ENCODE measurements at regions not wholly inside any gene's neighbourhood (a gene's known extent, or its start where the extent isn't known, plus 50 kb on each side); places are given as distances from the start of the nearest gene placed in this dataset.
"Not testable (repeated sequence)": the region's sequence is repeated elsewhere in the genome, so short reads cannot be mapped to it uniquely, and the experiment has no call there.

DNA sequence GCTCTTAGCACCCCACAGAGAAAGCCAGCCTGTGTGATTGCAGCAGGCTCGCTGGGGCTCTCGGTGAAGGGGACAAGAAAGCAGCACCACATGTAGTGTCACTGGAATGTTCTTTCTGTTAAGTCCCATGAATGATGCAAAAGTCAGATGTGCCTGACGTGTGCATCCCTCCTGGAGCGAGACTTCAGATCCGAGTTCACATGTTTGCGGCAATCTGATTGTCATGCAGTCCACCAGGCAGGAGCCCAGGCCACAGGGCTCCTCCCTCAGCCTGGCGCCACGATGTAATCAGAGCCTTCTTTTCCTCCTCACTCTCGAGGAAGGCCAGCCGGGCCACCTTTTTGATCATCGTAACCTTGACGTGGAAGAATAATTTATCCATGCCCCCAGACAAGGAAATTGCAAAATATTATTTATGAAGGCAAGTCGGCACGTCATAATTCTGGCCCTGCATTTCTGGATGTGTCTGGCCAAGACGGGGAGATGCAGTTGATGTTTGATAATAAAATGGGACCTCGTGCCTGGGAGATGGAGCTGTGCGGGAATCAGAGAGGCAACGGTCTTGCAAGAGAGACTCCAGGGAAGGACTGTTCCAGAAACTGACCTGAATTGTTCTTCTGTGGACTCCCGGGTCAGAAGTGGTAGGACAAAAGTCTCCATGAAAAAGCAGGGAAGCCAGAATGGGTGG is 214.6 kb downstream of the PHETA1 start:
- no peak for DNase-seq (ENCODE audit: low read depth)

DNA sequence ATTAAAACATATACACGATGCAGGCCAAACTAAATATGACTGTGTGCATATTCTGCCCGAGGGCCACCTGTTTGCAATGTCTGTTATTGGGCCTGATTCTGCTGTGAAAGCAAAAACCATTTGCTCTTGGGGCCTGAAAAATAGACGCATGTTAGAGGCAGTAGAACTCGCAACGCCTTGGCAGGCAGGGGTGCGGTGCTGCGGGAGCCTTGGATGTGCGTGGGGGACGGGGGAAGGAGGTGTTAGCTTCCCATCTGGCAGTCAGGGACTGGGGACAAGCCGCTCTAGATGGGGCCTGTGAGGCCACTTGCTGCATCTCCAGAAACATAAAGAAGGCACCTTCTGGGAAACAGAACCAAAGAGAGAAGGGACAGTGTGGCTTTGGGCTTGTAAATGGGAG is 216.3 kb downstream of the PHETA1 start:
- DNase-seq (ENCODE audit: low read depth), result no peak

DNA sequence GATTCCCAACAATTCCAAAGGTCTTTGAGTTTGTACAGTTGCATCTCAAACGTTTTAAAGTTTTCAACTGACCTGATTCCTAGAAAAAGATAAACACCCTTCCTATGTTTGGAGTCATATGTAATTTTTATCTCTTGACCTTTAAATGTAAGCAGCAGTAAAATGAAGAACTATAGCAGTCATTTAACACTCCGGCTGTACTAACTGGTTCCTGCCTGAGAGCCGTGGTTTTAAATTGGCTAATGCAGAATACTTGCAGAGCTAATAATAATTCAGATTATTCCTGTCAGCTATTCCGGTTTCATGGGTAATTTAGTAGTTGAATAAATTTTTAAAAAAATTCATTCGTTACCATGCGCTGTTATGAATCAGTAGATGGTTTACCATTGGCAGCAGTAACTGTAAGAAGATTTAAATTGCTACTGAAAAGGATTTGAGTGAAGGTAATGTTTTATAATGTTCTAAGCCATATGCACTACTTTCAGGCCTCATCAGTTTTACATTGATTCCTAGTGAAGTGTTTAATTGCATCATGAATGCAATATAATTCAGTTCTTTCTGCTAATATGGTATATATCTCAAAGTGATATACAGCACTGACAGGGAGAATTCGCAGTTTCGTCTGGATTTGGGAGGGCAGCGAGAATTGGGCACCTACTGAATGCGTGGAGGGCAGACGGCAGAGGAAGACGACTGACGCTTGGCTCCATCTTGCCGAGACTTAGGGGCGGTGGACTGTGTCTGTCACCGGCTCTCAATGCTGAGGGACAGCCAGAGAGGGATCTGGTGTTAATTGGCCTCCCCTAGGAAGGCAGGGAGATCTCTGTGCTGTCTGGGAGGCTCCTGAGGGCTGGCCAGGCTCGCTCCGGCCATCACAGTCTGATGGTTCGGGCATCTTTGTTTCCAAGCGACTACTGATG is 217.7 kb downstream of the PHETA1 start:
- no peak for DNase-seq (ENCODE audit: low read depth)

DNA sequence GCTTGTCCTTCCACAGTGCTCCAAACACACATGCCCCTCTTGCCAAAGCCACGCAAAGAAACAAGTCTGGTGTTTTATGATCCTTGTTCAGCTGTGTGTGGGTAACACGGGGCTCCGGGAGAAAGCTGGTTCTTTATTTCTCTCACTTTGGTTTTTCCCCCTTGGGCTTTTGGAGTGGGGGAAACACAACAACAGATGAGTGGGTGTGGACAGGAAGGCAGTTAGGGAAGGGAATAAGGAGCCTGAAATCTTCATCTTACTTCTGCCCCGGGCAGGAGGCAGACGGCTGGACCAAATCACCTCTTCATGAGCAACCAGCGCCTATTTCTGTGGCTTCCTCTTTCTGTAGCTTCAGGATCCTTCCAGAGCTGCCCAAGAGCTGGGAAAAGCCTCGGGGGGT is 218.5 kb downstream of the PHETA1 start:
- DNase-seq (ENCODE audit: low read depth), result no peak

DNA sequence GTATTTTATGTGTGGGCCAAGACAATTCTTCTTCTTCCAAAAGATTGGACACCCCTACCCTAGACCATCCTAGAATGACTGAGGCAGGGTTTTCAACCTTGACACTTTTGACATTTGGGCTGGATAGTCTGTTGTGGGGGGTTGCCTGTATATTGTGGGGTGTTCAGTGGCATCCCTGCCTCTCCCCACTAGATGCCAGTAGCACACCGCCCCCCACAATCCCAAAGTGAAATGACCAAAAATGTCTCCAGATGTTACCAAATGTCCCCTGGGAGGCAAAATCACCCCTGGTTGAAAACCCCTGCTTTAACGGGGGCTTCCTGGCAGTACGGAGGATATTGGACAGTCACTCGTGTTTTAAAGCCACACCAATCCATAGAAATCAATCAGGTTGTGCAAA is 219.6 kb downstream of the PHETA1 start:
- no peak for DNase-seq (ENCODE audit: low read depth)

DNA sequence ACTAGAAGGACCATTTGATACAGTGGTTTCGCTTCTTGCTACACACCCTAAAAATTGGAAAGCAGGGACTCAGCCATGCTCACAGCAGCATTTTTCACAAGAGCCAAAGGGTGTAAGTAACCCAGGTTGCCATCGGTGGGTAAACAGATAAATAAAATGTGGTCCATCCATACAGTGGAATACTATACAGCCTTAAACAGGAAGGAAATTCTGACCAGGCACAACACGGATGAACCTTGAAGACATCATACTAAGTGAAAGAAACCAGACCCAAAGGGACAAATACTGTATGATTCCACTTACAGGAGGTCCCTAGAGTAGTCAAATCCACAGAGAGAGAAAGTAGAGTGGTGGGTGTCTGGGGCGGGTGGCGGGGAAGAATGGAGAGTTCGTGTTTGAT is 220.9 kb downstream of the PHETA1 start:
- DNase-seq (ENCODE audit: low read depth), result no peak

DNA sequence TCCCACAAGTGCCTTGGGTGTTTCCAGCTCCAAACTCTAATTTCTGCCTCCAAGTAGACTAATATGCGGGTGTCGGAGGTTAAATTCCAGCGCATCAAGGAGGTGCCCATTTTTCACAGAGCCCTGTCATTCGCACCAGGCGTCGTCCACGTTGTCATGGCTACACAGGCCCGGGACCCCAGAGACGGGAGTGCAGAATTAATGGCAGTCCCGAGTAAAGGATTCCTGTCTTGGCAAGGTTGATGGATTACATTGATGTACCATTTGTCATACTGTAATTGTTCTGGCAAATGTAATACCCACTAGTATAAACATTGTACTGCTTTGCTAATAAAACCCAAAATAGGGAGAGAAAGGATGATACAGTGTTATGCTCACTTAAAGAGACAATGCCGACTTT is 222.9 kb upstream of the MYL2 start:
- no peak for DNase-seq (ENCODE audit: low read depth)

DNA sequence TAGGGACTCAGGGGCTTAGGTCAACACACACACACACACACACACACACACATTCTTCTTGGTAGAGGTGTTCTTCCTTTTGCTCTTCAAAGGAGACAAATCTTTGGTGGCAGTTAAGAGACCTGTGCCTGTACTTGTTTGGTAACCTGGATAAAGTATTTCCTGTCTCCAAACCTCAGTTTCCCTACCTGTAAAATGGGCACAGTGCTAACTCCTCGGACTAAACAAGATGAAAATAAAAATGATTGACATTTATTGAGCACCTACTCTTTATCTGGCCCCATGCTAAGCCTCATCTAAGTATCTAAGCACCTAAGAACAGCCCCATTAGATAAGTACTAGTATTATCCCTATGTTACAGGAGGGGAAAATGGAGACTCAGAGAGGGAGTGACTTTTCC is 220.8 kb upstream of the MYL2 start:
- no peak for DNase-seq (ENCODE audit: low read depth)

DNA sequence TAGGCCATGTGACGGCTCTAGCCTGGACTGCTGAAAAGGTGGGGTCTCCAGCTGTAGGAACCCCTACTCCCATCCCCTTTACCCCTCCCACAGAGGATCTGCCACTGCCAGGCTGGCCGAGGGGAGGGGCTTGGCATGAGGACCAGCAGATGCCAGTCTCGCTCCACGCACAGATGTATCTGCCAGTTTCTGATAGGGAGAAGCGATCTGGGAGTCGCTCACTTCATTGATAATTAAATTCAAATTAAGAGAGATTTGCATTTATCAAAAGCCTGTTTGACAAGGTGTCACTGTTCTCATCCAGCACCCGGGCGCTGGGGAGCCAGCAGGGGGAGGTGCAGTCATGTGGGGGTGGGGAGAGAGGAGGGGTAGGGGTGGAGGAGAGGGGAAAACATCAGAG is 217.6 kb upstream of the MYL2 start:
- DNase-seq (ENCODE audit: low read depth), result no peak

DNA sequence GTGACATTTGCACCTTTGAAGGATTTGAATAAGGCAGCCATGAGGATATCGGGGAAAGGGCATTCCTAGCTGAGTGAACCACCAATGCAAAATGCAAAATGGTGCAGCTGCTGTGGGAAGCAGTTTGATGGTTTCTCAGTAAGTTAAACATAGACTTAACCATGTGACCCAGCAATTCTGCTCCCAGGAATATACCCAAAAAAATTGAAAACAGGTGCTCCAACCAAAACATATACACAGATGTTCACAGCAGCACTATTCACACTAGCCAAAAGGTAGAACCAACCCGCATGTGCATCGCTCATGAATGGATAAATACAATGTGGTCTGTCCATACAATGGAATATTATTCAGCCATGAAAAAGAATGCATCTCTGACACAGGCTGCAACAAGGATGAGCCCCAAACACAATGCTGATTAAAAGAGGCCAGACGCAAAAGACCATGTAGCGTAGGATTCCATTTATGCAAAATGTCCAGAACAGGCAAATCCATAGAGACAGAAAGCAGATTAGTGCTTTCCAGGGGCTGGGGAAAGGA is 215.0 kb upstream of the MYL2 start:
- DNase-seq (ENCODE audit: low read depth), result no peak

DNA sequence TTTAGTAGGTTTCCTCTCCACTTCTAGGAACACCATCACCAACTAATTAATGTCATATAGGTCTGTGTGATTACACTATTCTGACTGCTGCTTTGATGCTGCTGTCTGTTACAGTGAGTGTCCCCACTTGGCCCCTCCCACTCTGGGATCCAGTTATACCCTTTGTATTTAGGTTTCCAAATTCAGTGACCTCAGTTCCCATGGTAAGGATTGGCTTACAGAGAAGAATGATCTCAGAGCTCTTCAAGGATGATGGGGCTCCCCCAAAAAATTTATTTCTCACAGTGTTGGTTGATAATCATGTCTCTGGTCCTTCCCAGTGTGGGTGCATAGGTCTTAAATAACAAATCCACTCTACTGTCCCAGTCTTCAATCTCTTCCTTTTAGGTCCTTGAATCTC is 210.0 kb upstream of the MYL2 start:
- no peak for DNase-seq (ENCODE audit: low read depth)

DNA sequence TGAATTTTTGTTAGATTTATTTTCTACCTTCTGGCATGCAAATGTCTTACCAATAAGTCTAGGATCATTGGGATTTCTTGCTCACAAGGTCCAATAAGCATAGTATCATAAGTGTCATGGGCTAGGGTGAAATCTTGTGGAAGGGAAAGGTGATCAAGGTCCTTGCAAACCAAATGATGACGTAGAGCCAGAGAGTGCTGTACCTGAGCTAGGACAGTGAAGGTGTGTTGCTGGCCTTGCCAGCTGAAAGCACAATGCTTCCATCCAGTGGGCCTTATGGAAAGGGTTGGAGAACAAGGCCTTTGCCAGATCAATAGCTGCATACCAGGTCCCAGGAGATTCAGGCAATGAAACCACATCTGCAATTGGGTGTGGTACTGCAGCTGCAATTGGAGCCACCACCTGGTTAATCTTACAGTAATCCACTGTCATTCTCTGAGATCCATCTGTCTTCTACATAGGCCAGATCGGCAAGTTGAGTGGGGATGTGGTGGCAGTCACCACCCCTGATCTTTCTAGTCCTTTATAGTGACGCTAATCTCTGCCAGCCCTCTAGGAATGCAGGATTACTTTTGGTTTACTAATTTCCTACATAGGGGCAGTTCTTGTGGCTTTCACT is 208.9 kb upstream of the MYL2 start:
- DNase-seq (ENCODE audit: low read depth), result no peak

DNA sequence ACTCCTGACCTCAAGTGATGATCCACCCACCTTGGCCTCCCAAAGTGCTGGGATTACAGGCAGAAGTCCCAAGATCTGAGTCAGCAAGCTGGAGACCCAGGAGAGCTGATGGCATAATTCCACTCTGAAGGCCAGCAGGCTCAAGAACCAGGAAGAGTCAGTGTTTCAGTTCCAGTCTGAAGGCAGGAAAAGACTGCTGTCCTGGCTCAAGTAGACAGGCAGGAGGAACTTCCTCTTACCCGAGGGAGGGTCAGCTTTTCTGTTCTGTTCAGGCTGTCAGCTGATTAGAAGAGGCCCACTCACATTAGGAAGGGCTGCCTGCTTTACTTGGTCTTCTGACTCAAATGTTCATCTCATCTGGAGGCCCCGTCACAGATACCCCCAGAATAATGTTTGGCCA is 206.0 kb upstream of the MYL2 start:
- DNase-seq (ENCODE audit: low read depth), result no peak

DNA sequence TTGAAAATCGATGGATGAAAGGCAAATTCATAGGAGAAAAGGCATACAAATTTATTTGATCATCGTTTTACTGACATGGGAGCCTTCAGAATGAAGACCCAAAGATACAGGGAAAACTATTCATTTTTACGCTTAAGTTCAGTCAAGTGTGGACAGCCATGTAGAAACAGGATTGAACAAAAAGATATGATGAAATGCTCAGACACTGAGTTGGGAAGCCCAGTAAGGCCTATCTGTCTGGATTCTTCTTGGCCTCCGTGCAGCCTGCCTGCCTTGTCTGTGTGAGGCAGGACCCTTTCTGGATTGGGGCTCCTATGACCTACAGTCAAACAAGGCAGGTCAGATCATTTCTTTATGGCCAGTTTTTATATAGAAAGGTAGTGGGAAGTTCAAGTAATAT is 203.8 kb upstream of the MYL2 start:
- no peak for DNase-seq (ENCODE audit: low read depth)

DNA sequence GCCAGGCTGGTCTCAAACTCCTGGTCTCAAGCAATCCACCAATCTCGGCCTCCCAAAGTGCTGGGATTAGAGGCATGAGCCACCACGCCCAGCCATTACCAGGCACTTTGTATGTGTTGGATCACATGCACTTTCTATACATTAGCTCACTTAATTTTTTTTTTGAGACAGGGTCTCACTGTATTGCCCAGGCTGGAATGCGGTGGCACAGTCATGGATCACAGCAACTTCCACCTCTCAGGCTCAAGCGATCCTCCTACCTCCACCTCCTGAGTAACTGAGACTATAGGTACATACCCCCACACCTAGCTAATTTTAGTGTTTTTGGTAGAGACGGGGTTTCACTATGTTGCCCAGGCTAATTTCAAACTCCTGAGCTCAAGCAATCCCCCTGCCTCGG is 203.0 kb upstream of the MYL2 start:
- no peak for DNase-seq (ENCODE audit: low read depth)

DNA sequence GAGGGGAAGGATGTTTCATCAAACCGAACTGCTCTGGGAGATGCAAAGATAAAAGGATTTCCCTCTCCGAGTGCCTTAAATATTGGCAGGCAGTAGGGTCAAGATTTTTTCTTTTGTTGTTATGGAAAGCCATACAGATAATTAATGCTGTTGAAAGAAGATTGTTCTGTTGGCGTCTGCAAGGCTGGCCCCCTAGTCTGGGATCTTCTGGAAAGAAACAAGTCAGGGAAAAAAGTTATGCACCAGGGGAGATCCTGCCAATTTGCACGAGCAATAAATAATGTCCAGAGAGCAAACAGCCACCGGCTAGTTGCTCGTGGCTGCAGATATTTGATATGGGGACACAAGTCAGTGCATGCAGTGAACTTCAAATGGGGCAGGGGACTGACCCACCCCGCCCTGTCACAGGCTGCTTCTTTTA is 202.1 kb upstream of the MYL2 start:
- DNase-seq (ENCODE audit: low read depth), result no peak

DNA sequence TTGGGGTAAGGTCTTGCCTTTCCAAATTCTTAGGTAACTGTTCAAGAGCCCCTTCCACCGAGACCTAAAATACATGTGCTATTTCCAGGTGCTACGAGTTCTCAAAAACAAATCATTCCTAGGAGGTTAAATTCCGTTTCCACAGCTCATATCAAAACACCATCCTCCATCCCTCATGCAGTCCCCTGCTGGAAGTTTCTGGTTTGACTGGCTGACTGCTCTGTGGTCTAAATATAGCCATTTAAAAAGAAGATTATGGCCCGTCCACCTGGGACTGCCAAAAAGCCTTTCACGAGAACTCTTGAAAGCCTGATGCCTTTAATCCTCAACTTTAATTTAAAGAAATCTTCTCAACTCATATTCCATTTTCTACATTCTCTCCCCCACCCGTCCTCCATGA is 201.5 kb upstream of the MYL2 start:
- no peak for DNase-seq (ENCODE audit: low read depth)

DNA sequence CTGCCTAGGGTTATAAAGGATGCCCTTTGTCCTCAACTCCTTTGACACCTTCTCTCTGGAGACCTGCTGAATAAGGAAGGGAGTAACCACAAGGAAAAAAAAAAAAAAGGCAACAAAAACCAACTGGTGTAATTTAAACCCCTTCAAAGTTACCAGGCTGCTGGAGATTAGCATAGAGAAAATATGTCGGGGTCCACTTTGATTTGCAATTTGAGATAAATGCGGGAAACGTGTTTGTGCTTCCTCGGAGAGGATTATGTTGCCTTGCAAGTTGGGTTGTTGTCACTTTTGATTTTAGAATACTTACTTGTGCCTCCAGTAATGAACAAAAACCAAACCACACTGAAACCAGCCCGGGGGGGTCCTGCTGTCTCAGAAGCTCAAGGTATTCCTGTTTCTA is 200.2 kb upstream of the MYL2 start:
- DNase-seq (ENCODE audit: low read depth), result no peak

DNA sequence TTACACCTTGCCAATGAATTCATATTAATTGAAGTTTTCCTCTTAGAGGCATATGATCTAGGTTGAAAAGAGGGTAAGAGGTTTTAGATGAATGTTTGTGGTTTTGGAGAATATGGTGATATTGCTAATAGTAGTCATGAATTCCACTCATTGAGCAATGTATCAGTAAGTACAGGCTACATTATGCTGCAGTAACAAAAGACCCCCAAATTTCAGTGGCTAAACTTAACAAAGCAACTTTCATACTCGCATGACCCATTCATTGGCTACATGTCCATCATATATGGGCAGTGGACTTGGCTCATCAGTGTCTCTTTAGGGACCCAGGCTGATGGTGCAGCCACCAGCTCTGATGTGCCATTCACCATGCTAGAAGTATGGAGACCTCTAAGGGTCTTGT is 196.6 kb upstream of the MYL2 start:
- DNase-seq (ENCODE audit: low read depth), result no peak

DNA sequence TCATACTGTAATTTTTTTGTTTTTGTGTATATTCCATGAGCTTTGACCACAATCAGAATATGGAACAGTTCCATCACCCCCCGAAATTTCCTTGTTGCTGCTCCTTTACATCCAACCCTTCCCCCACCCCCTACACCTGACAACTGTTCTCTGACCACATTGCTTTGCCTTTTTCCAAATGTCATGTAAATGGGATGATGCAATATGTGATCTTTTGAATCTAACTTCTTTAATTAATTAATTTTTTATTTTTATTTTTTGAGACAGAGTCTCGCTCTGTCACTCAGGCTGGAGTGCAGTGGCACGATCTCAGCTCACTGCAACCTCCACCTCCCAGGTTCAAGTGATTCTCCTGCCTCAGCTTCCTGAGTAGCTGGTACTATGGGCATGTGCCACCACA is 192.9 kb upstream of the MYL2 start:
- not testable (repeated sequence) for DNase-seq (ENCODE audit: low read depth)

DNA sequence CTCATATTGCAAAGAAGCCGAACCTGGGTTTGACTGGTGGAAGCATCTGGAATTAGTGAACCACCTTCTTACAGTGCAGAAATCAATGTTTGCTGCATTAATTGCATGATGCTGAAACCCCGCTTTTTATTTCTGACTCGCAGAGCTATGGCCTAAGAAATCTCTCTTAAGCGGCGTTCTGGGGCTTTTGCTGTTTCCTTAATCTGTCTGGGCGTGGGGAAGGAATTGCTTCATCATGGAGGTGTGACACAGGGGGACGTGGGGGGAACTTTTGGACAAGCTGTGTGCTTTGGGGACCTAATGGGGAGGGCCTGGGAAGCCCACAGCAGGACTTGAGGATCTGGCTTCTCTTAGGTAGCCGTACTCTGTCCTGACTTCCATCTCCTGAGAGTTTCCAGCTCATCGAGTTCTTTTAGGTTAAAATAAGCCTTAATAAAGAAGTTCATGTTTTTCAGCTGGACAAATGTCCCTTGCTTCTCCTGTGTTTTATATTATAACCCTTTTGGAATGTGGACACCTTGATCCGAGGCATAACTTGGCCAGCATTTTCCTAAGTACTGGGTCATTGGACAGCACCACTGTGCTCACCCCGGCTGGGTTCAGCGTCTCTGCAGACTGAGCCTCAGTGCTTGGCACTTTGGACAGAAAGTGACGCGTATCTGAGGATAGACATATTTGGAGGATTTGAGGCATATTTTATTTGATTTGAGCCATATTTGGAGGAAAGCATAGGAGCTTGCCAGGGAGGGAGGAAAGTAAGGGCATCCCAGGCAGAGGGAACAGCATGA is 192.1 kb upstream of the MYL2 start:
- no peak for DNase-seq (ENCODE audit: low read depth)

DNA sequence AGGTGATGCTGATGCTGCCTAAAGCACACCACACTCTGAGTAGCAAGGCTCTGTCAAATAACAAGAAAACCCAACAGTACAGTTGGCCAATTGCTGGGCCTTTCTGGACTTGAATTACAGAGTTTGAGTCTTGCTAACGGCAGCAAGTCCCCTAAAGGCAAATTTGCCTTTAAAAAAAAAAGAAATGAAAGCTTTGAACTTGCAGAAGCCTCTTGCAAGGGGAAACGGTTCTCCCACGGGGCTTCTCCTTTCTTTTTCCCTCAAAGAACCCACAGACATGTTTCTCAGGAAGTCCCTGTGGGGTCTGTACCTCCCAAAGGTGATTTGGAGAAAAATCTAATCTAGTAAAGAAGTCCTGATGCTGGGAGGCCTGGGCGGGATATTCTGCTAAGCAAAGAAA is 191.3 kb upstream of the MYL2 start:
- DNase-seq (ENCODE audit: low read depth), result no peak
